ENCODE measurements at regions not wholly inside any gene's neighbourhood (a gene's known extent, or its start where the extent isn't known, plus 50 kb on each side); places are given as distances from the start of the nearest gene placed in this dataset.

GRCh38 chr15:69806287-69806915 lies 291.3 kb downstream of the TLE3 start:
- Histone ChIP-seq H3K27me3 (no peaks in the 10 kb centered on the region), H3K4me1 (no peaks in the 10 kb centered on the region), H3K27ac (no peak overlapping the region), H3K36me3 (no peaks in the 10 kb centered on the region), H3K9me3 (no peaks in the 10 kb centered on the region), H3K4me3 (no peak overlapping the region)
- TF ChIP-seq POLR2A (IDR thresholded peaks at IDR 0.05) (no peak), CTCF (IDR thresholded peaks at IDR 0.05) (no peak), EP300 (IDR thresholded peaks at IDR 0.05) (no peak)
- WGBS, 2 donors = 77 to 80% methylated on average over 9 to 10 of the region's 10 CpGs
- no peak for DNase-seq (ENCODE audit: low spot score in 2 of 2)

GRCh38 chr15:69807721-69808120 lies 290.0 kb downstream of the TLE3 start:
- H3K9me3 ChIP-seq = no peaks in the 10 kb centered on the region
- no peak overlapping the region for H3K27ac ChIP-seq
- no peak for DNase-seq (ENCODE audit: low spot score in 2 of 2)
- WGBS, 2 donors = 68 to 75% methylated on average over 5 of the region's 5 CpGs
- TF ChIP-seq POLR2A (IDR thresholded peaks at IDR 0.05) = no peak
- TF ChIP-seq EP300 (IDR thresholded peaks at IDR 0.05) = no peak
- no peak for TF ChIP-seq CTCF (IDR thresholded peaks at IDR 0.05)
- H3K36me3 ChIP-seq = no peaks in the 10 kb centered on the region
- H3K4me1 ChIP-seq = no peaks in the 10 kb centered on the region
- H3K27me3 ChIP-seq = no peaks in the 10 kb centered on the region
- H3K4me3 ChIP-seq = no peak overlapping the region

- H3K9me3 ChIP-seq = no peaks in the 10 kb centered on the region
- 86 to 87% methylated on average over 4 of the region's 4 CpGs for WGBS, 2 donors
- no peaks in the 10 kb centered on the region for H3K36me3 ChIP-seq
- TF ChIP-seq POLR2A (IDR thresholded peaks at IDR 0.05) (no peak), CTCF (IDR thresholded peaks at IDR 0.05) (no peak), EP300 (IDR thresholded peaks at IDR 0.05) (peak in 1 of 2 donors; percentile 36)
- no peak for DNase-seq (ENCODE audit: low spot score in 2 of 2)
- H3K4me3 ChIP-seq = no peak overlapping the region
- H3K4me1 ChIP-seq = no peaks in the 10 kb centered on the region
- no peak overlapping the region for H3K27ac ChIP-seq
- H3K27me3 ChIP-seq = no peaks in the 10 kb centered on the region
Measured at GRCh38 chr15:69808756-69809155, 289.0 kb downstream of the TLE3 start.

DNA sequence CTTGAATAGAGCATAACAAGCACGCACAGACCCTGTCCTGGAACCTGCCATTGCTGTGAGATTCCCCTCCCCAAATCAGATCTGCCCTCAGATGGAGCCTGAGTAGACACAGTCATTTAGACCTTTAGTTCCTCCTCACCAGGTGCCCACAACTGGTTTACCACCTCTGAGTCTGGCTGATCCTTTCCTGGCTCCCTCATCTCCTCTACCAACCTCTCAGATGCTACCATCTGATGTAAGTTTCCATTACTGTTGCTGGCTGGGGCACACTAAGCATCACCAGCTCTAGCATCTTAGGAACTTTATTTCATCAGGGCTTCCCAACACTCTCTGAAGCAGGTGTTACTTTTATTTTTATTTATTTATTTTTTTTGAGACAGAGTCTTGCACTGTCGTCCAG lies 288.3 kb downstream of the TLE3 start:
- Histone ChIP-seq H3K27me3 (no peaks in the 10 kb centered on the region), H3K36me3 (no peaks in the 10 kb centered on the region), H3K4me3 (no peak overlapping the region), H3K4me1 (no peaks in the 10 kb centered on the region), H3K27ac (no peak overlapping the region), H3K9me3 (no peaks in the 10 kb centered on the region)
- no peak for DNase-seq (ENCODE audit: low spot score in 2 of 2)
- WGBS, 2 donors = 97 to 98% methylated on average over 2 of the region's 2 CpGs
- TF ChIP-seq EP300 (IDR thresholded peaks at IDR 0.05) (no peak), POLR2A (IDR thresholded peaks at IDR 0.05) (no peak), CTCF (IDR thresholded peaks at IDR 0.05) (no peak)

DNA sequence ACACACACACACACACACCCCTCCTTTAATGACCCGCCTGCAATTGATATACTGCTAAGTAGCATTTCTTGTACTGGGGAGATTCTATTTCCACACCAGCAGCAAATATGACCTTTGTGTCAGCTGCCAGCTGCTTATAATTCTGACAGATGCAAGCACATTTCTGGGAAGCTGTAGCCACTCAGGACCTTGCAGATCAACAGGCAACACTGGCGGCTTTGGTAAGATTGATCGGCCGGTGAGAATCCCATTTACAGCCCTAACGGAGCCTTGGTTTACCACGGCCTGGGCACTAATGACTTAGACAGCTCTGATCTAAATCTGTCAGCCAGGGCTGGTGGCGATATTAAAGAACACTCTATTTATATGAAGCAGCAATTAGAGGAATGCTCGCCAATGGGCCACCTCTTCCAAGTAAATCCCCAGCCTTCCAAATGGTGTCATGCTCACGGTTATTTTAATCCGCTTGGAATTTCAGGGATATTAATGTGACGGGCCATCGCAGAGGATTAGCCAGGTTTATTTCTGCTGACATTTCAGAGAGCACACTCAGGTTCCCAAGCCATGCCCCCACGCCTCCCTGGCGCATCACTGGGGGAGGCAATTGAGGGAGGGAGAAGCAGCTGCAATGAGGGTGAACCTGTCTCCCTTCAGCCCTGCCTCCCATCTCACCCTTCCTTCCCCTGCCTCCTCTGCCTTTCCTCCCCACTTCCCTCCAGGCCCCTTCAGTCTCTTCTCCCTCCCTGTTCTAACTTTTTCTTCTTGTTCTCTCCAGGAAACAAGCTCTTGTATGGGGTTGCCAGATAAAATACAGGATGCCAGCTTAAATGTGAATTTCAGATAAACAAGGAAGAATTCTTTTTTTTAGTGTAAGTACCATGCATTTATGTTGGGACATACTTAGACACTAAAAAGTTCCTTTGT lies 287.0 kb downstream of the TLE3 start:
- H3K36me3 ChIP-seq = no peaks in the 10 kb centered on the region
- H3K4me1 ChIP-seq = no peaks in the 10 kb centered on the region
- H3K27me3 ChIP-seq = no peaks in the 10 kb centered on the region
- H3K4me3 ChIP-seq = no peak overlapping the region
- no peak for DNase-seq (ENCODE audit: low spot score in 2 of 2)
- 73 to 76% methylated on average over 14 of the region's 14 CpGs for WGBS, 2 donors
- no peaks in the 10 kb centered on the region for H3K9me3 ChIP-seq
- TF ChIP-seq CTCF (IDR thresholded peaks at IDR 0.05) (no peak), POLR2A (IDR thresholded peaks at IDR 0.05) (no peak), EP300 (IDR thresholded peaks at IDR 0.05) (no peak)
- H3K27ac ChIP-seq = no peak overlapping the region

Measured in tibial nerve (tissue), 4 donors.